ENCODE measurements at regions not wholly inside any gene's neighbourhood (a gene's known extent, or its start where the extent isn't known, plus 50 kb on each side); places are given as distances from the start of the nearest gene placed in this dataset. TPM values are rescaled to one million over a fixed set of nuclear protein-coding genes. Genes with fewer than 3 reads are reported as not detected.

DNA sequence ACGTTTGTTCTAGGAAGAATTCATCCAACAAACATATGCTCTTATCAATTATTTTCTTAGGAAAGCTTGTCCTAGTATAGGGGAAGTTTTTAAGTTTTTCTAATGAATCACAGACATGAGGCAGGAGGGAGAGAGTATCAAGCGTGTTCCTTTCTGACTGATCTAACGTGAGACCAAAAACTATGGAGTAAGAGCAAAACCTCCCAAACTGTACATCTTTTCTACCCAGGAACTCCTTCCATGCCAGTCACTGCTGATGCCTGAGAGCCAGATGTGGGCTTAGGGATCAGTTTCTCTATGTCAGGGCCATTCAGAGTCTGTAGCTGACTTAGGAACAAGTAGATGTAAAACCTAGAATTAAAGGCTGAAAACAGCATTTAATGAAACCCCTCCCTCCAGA is 51.7 kb upstream of the NFIB start (continued):
- TF ChIP-seq, protein P1, sequence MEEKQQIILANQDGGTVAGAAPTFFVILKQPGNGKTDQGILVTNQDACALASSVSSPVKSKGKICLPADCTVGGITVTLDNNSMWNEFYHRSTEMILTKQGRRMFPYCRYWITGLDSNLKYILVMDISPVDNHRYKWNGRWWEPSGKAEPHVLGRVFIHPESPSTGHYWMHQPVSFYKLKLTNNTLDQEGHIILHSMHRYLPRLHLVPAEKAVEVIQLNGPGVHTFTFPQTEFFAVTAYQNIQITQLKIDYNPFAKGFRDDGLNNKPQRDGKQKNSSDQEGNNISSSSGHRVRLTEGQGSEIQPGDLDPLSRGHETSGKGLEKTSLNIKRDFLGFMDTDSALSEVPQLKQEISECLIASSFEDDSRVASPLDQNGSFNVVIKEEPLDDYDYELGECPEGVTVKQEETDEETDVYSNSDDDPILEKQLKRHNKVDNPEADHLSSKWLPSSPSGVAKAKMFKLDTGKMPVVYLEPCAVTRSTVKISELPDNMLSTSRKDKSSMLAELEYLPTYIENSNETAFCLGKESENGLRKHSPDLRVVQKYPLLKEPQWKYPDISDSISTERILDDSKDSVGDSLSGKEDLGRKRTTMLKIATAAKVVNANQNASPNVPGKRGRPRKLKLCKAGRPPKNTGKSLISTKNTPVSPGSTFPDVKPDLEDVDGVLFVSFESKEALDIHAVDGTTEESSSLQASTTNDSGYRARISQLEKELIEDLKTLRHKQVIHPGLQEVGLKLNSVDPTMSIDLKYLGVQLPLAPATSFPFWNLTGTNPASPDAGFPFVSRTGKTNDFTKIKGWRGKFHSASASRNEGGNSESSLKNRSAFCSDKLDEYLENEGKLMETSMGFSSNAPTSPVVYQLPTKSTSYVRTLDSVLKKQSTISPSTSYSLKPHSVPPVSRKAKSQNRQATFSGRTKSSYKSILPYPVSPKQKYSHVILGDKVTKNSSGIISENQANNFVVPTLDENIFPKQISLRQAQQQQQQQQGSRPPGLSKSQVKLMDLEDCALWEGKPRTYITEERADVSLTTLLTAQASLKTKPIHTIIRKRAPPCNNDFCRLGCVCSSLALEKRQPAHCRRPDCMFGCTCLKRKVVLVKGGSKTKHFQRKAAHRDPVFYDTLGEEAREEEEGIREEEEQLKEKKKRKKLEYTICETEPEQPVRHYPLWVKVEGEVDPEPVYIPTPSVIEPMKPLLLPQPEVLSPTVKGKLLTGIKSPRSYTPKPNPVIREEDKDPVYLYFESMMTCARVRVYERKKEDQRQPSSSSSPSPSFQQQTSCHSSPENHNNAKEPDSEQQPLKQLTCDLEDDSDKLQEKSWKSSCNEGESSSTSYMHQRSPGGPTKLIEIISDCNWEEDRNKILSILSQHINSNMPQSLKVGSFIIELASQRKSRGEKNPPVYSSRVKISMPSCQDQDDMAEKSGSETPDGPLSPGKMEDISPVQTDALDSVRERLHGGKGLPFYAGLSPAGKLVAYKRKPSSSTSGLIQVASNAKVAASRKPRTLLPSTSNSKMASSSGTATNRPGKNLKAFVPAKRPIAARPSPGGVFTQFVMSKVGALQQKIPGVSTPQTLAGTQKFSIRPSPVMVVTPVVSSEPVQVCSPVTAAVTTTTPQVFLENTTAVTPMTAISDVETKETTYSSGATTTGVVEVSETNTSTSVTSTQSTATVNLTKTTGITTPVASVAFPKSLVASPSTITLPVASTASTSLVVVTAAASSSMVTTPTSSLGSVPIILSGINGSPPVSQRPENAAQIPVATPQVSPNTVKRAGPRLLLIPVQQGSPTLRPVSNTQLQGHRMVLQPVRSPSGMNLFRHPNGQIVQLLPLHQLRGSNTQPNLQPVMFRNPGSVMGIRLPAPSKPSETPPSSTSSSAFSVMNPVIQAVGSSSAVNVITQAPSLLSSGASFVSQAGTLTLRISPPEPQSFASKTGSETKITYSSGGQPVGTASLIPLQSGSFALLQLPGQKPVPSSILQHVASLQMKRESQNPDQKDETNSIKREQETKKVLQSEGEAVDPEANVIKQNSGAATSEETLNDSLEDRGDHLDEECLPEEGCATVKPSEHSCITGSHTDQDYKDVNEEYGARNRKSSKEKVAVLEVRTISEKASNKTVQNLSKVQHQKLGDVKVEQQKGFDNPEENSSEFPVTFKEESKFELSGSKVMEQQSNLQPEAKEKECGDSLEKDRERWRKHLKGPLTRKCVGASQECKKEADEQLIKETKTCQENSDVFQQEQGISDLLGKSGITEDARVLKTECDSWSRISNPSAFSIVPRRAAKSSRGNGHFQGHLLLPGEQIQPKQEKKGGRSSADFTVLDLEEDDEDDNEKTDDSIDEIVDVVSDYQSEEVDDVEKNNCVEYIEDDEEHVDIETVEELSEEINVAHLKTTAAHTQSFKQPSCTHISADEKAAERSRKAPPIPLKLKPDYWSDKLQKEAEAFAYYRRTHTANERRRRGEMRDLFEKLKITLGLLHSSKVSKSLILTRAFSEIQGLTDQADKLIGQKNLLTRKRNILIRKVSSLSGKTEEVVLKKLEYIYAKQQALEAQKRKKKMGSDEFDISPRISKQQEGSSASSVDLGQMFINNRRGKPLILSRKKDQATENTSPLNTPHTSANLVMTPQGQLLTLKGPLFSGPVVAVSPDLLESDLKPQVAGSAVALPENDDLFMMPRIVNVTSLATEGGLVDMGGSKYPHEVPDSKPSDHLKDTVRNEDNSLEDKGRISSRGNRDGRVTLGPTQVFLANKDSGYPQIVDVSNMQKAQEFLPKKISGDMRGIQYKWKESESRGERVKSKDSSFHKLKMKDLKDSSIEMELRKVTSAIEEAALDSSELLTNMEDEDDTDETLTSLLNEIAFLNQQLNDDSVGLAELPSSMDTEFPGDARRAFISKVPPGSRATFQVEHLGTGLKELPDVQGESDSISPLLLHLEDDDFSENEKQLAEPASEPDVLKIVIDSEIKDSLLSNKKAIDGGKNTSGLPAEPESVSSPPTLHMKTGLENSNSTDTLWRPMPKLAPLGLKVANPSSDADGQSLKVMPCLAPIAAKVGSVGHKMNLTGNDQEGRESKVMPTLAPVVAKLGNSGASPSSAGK (IDR thresholded peaks at IDR 0.05) = no peak

Small RNA genes in the stretch of these regions (small RNA-seq; reads per million reads assigned to genes)
- gene AL159169.1 = not detected

All from K562 (cell line).